Activated CD4-positive, alpha-beta T cell treated with anti-CD3 and anti-CD28 coated beads for 36 hours (primary cell): ENCODE measurements at regions not wholly inside any gene's neighbourhood (a gene's known extent, or its start where the extent isn't known, plus 50 kb on each side); places are given as distances from the start of the nearest gene placed in this dataset.

ENCODE experiments used
- ATAC-seq: fragments of 200-7000 bp; cut with Tn5 transposase; one replicate; pipeline ENCODE4 v1.10.0; 2021; ENCODE audit warnings: mild to moderate bottlenecking, moderate library complexity
- CTCF ChIA-PET: fragments of 350-600 bp; sonication (Branson Sonifier 250); formaldehyde crosslinking; loops from one replicate; lab custom pipeline; 2021; ENCODE audit warnings: antibody characterized with exemption; lab: Charles Lee
- POLR2A ChIA-PET: fragments of 350-600 bp; sonication (Branson Sonifier 250); formaldehyde crosslinking; loops from one replicate; lab custom pipeline; 2021; ENCODE audit warnings: antibody characterized with exemption, inconsistent platforms; lab: Charles Lee
- DNase-seq: peaks from one replicate; pipeline ENCODE4 v3.0.0-alpha.2; 2020
- H3K27ac Mint-ChIP-seq: one replicate; pipeline ENCODE4 v1.8.0; 2021; ENCODE audit warnings: mixed read lengths
- H3K27me3 Mint-ChIP-seq: one replicate; pipeline ENCODE4 v1.8.0; 2021; ENCODE audit warnings: mixed read lengths
- H3K36me3 Mint-ChIP-seq: one replicate; pipeline ENCODE4 v1.8.0; 2021; ENCODE audit warnings: low read depth, mixed read lengths
- H3K4me1 Mint-ChIP-seq: one replicate; pipeline ENCODE4 v1.8.0; 2021; ENCODE audit warnings: mixed read lengths
- H3K4me3 Mint-ChIP-seq: one replicate; pipeline ENCODE4 v1.8.0; 2021; ENCODE audit warnings: mild to moderate bottlenecking, moderate library complexity, mixed read lengths
- H3K9me3 Mint-ChIP-seq: one replicate; pipeline ENCODE4 v1.8.0; 2021; ENCODE audit warnings: low read depth, mixed read lengths
- intact Hi-C, 2 experiments: fragments of 100-400 bp; cut with DNase I in 1 of 2; cut with micrococcal nuclease in 1 of 2; formaldehyde crosslinking; loops; one replicate each; pipeline versions ENCODE4 v1.14.2 to v1.15.1; 2022 to 2024; cut with DNase I, micrococcal nuclease

DNA sequence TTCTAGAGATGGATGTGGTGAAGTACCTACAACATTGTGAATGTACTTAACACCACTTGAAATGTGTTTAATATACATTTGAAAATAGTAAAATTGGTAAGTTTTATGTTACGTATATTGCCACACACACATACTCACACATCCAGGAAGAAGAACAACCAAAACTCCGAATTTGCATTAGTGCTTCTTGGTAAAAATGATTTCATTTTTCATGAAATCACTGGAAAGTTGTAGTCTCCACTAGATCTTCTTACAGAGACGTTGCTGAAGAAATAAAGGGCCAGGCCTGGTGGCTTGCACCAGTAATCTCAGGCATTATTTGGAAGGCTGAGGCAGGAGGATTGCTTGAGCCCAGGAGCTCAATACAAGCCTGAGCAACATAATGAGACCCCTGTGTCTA lies 118.6 kb upstream of the ZNF608 start:
- CTCF ChIA-PET = interaction anchor here (0.7 kb wide), 1 partner anchor 193 kb away, joined by 3 read pairs; no protein-coding TSS in a partner anchor
- POLR2A ChIA-PET = no interaction called here
- no peak for ATAC-seq
- Mint-ChIP-seq H3K27ac (no peak overlapping the region), H3K9me3 (no peaks in the 10 kb centered on the region), H3K4me3 (no peak overlapping the region), H3K4me1 (peaks cover 7% of the 10 kb centered on the region), H3K27me3 (no peaks in the 10 kb centered on the region), H3K36me3 (no peaks in the 10 kb centered on the region)
- intact Hi-C loops = no loop called here
- DNase-seq = no peak

DNA sequence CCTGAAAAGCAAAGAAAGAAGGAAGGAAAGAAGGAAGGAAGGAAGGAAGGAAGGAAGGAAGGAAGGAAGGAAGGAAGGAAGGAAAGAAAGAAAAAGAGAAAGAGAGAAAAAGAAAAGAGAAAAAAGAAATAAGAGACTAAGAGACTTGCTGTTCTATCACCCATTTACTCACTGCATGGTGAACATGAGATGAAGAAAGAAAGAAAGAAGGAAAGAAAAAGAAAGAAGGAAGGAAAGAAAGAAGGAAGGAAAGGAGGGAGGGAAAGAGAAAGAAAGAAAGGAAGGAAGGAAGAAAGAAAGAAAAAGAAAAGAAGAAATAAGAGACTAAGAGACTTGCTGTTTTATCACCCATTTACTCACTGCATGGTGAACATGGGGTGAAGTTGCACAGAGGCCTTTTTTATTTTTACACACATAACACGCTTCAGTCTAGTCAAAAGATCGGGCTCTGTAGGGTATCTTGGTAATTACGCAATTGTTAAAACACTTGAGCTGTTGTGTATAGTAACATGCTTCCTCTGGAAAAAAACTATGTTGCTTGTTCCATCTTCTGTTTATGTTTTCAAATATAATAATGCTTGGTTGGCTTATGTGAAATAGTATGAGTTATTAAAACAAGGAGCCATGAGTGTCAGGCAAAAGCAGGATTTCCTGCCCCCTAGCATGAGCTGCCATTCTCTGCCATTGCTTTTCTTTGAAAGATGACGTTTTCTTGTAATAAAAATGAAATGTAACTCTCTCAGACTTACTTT lies 119.3 kb upstream of the ZNF608 start:
- ChIA-PET CTCF (interaction anchor here (0.7 kb wide), 1 partner anchor 192 kb away, joined by 3 read pairs; no protein-coding TSS in a partner anchor), POLR2A (no interaction called here)
- intact Hi-C loops = no loop called here
- ATAC-seq = no peak
- Mint-ChIP-seq H3K4me1 (peaks cover 7% of the 10 kb centered on the region), H3K27ac (no peak overlapping the region), H3K4me3 (no peak overlapping the region), H3K27me3 (no peaks in the 10 kb centered on the region), H3K9me3 (no peaks in the 10 kb centered on the region), H3K36me3 (no peaks in the 10 kb centered on the region)
- DNase-seq = no peak

DNA sequence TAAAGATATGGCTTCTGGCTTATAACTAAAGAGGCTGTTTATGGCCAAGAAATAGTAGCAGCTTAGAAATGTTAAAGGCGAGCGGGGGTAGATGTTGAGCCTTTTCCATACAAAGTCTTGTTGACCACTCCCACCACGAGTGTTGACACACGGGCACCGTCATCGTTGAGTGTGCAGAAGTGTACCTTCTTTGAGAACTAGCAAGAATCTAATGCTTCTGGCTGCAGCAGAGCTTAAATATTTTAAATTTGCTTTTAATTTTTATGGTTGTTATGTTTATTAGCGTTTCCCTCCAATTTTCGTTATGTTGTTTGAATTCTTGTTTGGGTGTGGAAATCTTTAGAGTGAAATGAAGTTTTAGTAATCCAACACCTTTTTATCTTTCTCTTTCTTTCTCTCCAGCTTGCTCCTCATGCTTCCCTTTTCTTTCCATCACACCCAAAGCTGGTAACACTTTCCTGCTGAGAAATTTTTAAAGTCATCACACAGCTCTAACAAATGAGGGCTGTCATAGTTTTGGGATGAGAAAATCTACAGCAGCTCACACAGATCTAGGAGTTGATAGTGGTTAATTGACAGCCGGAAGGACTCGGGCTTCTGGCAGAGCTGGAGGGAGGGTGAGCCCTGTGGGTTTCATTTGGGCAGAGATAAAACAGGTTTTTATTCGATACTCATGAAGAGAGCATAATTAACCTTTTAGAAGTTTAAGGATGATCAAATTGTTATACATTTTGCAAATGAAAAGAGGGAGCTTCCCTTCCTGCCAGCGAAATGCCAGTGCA lies 120.1 kb upstream of the ZNF608 start:
- POLR2A ChIA-PET = no interaction called here
- intact Hi-C loops = no loop called here
- no peaks in the 10 kb centered on the region for H3K9me3 Mint-ChIP-seq
- CTCF ChIA-PET = no interaction called here
- H3K27ac Mint-ChIP-seq = no peak overlapping the region
- H3K4me1 Mint-ChIP-seq = peaks cover 7% of the 10 kb centered on the region
- no peaks in the 10 kb centered on the region for H3K36me3 Mint-ChIP-seq
- no peak for DNase-seq
- H3K27me3 Mint-ChIP-seq = no peaks in the 10 kb centered on the region
- no peak for ATAC-seq
- H3K4me3 Mint-ChIP-seq = no peak overlapping the region

DNA sequence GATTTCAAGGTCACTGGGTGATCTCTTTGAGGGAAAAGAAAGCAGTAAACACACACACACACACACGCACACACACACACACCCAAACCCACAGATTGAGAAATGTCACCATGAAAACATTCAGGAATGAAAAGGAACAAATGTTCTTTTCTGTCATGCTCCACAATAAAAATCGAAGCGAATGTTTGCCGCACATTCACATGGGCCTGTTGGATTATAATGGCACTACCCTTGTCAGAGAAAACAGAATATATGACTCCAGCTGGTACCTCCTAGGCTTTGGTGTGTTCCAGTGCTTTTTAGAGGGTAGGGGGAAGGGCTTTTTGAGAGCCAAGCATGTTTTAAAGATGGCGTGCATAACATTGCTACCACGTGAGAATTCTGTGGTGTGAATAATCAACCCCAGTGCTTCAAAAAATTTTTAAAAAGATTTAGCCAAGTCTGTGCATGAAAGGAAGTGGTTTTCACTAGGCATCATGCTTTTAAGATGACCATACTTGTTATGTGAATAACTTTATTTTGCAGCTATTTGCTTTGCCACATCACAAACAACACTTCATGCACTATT lies 120.8 kb upstream of the ZNF608 start:
- H3K36me3 Mint-ChIP-seq = no peaks in the 10 kb centered on the region
- H3K27ac Mint-ChIP-seq = no peak overlapping the region
- intact Hi-C loops = no loop called here
- ChIA-PET CTCF (interaction anchor here (0.7 kb wide), 1 partner anchor 829 kb away, joined by 3 read pairs; no protein-coding TSS in a partner anchor), POLR2A (no interaction called here)
- H3K4me1 Mint-ChIP-seq = peaks cover 7% of the 10 kb centered on the region
- H3K4me3 Mint-ChIP-seq = no peak overlapping the region
- H3K9me3 Mint-ChIP-seq = no peaks in the 10 kb centered on the region
- no peak for DNase-seq
- H3K27me3 Mint-ChIP-seq = no peaks in the 10 kb centered on the region
- no peak for ATAC-seq

DNA sequence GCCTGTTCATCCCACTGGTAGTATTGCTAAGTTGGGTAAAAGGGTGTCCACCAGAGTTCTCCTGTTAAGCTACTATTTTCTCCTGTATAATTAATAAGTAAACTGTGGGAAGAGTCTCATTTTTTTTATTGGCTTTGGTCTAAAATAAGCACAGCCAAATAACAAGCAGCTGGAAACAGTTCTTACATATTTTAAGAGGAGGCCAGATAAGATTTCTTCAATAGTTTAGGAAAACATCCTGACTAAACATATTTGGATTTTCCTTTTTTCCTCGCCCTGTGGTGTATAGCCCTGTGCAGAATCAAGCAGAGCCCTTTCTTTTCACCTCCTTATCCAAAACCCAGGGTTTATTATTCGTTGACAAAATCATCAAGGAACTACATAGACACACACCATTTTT lies 122.2 kb upstream of the ZNF608 start:
- POLR2A ChIA-PET = no interaction called here
- H3K4me3 Mint-ChIP-seq = no peak overlapping the region
- no peaks in the 10 kb centered on the region for H3K27me3 Mint-ChIP-seq
- intact Hi-C loops = no loop called here
- ATAC-seq (no peak), DNase-seq (no peak)
- peaks cover 7% of the 10 kb centered on the region for H3K4me1 Mint-ChIP-seq
- H3K27ac Mint-ChIP-seq = no peak overlapping the region
- no peaks in the 10 kb centered on the region for H3K9me3 Mint-ChIP-seq
- no peaks in the 10 kb centered on the region for H3K36me3 Mint-ChIP-seq
- CTCF ChIA-PET = no interaction called here

DNA sequence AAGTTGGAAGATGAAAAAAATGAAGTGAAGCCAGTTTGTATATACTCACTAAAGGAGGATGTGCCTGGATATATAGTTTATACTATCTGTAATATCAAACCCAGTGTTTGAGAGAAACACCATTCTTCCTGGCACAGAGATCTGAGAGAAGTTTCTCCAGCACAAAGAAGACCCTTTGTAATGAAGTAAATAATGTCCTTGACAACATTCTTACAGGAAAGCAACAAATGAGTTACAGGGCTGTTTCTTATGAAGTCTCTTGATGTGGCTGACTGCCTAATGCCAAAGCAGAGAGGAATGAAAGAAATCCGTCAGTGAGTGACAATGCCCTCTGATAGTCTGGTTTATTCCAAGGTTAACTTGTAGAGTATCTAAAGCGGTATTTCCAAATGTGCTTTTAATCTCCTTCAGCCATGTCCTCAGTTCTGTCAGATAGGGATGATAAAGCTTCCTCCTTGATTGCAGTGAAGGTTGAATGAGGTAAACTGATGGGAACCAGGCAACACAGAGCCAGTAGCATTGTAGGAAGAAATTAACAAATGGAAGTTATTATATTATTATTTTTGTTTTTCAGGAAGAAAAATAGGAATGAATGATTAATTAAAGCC lies 123.1 kb upstream of the ZNF608 start:
- intact Hi-C loops = no loop called here
- no peaks in the 10 kb centered on the region for H3K27me3 Mint-ChIP-seq
- POLR2A ChIA-PET = no interaction called here
- no peak for DNase-seq
- H3K4me3 Mint-ChIP-seq = no peak overlapping the region
- peaks cover 7% of the 10 kb centered on the region for H3K4me1 Mint-ChIP-seq
- no peak overlapping the region for H3K27ac Mint-ChIP-seq
- H3K36me3 Mint-ChIP-seq = no peaks in the 10 kb centered on the region
- ATAC-seq = no peak
- CTCF ChIA-PET = no interaction called here
- no peaks in the 10 kb centered on the region for H3K9me3 Mint-ChIP-seq

DNA sequence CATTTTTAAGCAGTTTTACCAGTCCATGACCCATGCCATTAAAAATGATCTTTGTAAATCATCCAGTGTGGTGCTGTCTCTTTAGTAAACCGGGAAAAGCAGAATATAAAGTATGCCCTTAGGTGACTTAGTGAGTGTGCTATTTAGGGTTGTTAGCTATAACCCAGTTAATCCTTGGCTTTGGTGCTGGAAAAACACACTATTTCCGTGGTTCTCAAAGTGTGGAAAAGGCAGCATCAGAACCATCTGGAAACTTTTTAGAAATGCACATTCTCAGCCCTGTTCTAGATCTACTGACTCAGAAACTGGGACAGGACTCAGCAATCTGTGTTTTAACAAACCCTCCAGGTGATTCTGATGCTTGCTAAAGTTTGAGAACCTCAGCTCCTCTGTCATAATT lies 123.6 kb upstream of the ZNF608 start:
- no peak for DNase-seq
- no peak for ATAC-seq
- CTCF ChIA-PET = no interaction called here
- H3K27ac Mint-ChIP-seq = no peak overlapping the region
- no peak overlapping the region for H3K4me3 Mint-ChIP-seq
- H3K9me3 Mint-ChIP-seq = no peaks in the 10 kb centered on the region
- intact Hi-C loops = no loop called here
- no peaks in the 10 kb centered on the region for H3K36me3 Mint-ChIP-seq
- peaks cover 7% of the 10 kb centered on the region for H3K4me1 Mint-ChIP-seq
- no peaks in the 10 kb centered on the region for H3K27me3 Mint-ChIP-seq
- POLR2A ChIA-PET = no interaction called here

DNA sequence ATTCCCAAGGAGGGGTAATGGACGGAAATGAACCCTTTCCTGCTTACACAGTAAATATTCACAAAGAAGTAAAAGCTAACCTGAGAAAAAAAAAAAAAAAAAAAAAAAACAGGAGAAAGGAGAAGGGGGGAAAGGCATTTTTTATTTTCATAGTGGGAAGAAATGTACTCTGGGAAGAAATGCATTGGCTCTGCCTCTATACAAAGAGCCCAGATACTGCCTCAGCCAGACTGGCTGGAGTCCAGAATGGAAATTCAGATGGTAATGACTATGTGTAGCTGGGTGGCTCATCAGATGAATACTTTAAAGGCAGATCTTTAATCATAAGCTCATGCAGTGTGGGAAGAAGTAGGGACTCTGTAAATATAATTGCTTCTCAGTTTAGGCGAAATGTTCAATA lies 124.9 kb upstream of the ZNF608 start:
- Mint-ChIP-seq H3K27ac (no peak overlapping the region), H3K4me3 (no peak overlapping the region), H3K9me3 (no peaks in the 10 kb centered on the region), H3K4me1 (peaks cover 7% of the 10 kb centered on the region), H3K36me3 (no peaks in the 10 kb centered on the region), H3K27me3 (no peaks in the 10 kb centered on the region)
- DNase-seq (no peak), ATAC-seq (no peak)
- intact Hi-C loops = no loop called here
- ChIA-PET CTCF (no interaction called here), POLR2A (no interaction called here)

DNA sequence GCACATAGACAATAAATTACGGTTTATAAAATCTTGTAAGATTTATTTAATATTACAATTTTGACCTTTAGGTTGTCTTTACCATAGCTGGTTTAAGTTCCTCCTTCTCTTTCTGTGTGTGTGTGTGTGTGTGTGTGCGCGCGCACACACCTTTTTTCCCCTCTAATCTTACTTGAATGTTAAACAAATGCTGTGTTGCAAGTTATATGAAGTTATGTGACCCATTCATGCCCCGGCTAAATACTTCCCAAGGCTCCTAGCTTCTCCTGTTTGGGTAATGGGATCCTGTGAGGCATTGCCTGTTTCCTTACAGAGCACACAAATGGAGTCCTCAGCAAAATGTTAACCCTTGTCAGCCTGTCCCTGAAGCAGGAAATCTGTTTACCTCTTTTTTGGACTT lies 125.6 kb upstream of the ZNF608 start:
- Mint-ChIP-seq H3K4me1 (peaks cover 2% of the 10 kb centered on the region), H3K9me3 (no peaks in the 10 kb centered on the region), H3K27ac (no peak overlapping the region), H3K36me3 (no peaks in the 10 kb centered on the region), H3K27me3 (no peaks in the 10 kb centered on the region), H3K4me3 (no peak overlapping the region)
- no peak for ATAC-seq
- ChIA-PET CTCF (no interaction called here), POLR2A (no interaction called here)
- intact Hi-C loops = no loop called here
- no peak for DNase-seq

DNA sequence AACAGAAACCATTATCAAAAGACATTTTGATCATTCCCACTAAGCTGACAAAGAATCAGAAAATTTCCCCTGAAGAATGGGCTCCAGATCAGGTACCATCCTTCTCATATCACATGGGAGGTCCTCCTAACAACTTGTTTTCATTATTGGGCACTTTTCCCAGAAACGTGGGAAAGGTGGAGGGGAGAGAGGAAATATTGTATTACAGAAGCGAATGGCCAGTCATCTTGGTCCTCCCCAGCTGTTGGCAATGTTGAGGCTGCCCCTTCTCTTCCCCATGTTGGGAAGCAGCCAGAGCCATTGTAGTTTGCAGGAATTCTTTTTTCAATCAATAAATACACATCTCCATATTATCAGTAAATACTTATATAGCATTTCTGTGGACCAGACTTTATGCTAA lies 126.2 kb upstream of the ZNF608 start:
- intact Hi-C loops = no loop called here
- Mint-ChIP-seq H3K36me3 (no peaks in the 10 kb centered on the region), H3K27ac (no peak overlapping the region), H3K9me3 (no peaks in the 10 kb centered on the region), H3K4me3 (no peak overlapping the region), H3K4me1 (no peaks in the 10 kb centered on the region), H3K27me3 (no peaks in the 10 kb centered on the region)
- ATAC-seq (no peak), DNase-seq (no peak)
- ChIA-PET POLR2A (no interaction called here), CTCF (no interaction called here)

DNA sequence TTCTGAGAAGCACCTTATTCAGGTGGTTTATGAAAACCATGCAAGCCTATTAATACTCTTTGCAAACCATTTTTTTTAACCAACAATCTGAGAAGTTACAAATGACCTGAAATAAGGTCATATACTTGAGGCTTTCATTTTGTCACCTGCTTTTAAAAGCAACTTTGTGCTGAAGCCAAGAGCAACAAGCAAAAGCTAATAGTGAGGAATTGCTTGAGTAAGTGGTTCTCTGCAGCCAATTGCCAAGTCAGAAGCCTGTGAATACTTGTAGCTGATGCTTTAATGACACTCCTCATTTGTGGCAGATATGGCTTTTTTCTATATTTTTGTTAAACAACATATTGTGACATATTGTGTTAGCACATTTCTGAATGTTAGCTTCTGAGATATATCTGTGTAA lies 126.7 kb upstream of the ZNF608 start:
- H3K36me3 Mint-ChIP-seq = no peaks in the 10 kb centered on the region
- ChIA-PET CTCF (no interaction called here), POLR2A (no interaction called here)

More for the DNA sequence above, 126.7 kb upstream of the ZNF608 start:
- no peak for DNase-seq
- no peaks in the 10 kb centered on the region for H3K4me1 Mint-ChIP-seq
- no peak for ATAC-seq
- H3K4me3 Mint-ChIP-seq = no peak overlapping the region
- H3K27me3 Mint-ChIP-seq = no peaks in the 10 kb centered on the region
- H3K27ac Mint-ChIP-seq = no peak overlapping the region
- H3K9me3 Mint-ChIP-seq = no peaks in the 10 kb centered on the region
- intact Hi-C loops = no loop called here
